HG03460 (cell line): ENCODE measurements at regions not wholly inside any gene's neighbourhood (a gene's known extent, or its start where the extent isn't known, plus 50 kb on each side); places are given as distances from the start of the nearest gene placed in this dataset.

Source experiments
- ATAC-seq: cut with Tn5 transposase; IDR thresholded peaks from one replicate; pipeline ENCODE4 v1.9.1; 2021; ENCODE audit not compliant: unreplicated experiment

DNA sequence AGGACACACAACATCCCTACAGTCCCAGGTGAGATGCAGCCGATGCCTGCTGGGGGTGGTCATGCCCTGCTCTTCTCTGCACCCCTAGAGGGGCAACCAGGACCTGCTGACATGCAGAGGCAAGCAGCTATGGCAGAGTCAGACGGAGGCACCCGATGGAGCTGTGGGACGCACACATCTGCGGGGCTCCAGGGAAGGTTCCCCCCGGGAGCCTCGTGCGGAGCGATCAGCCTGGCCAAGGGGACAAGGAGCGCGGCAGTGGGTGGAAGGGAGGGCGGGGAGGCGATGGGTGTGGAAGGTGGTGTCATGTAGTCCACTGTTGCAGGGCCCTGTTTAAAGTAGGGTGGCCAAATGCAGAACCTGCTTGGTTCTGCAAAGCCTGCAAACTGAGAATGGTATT, 143.0 kb upstream of the AJAP1 start:
- no peak for ATAC-seq

DNA sequence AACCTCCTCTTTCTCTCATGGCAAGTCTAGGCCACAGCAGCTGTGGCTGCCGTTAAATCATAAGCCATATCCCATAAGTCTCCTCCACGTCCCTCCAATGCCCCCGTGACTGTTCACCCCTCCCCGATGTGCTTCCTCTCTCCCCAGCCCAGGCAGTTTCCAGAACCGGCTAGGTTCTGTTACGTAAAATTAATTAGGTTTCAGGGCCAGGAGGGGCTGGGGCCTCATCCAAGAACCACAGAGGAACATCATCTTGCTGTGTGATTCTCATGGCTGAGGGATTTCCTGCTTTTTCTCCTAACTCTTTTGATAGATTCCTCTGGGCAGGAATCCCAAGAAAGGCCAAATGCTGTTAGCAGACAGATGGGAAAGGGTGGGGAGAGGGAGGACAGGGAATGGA, 141.8 kb upstream of the AJAP1 start:
- ATAC-seq = no peak

- ATAC-seq = no peak
Observed at GRCh38 chr1:4513685-4514084, 140.7 kb upstream of the AJAP1 start.

GRCh38 chr1:4515727-4516289, 138.6 kb upstream of the AJAP1 start:
- ATAC-seq = no peak

DNA sequence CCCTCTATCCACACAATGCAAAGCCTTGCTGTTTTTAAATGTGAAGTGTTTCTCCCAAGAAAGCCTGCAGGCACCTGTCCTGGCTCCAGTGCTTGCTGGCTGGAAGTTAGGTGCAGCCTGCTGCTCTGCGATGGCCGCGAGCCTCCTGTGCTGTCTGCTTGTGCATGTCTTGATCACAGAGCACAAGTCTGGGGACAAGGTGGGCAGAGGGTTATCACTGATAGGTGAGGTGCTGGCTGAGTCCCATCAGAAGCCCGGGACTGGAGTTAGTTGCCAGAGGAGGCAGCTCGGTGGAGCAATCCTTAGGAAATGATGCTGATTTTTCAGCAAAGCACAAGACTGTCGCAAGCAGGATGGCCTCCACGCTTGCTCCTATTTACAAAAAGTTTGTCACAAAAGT, 137.8 kb upstream of the AJAP1 start:
- no peak for ATAC-seq

- no peak for ATAC-seq
Observed at GRCh38 chr1:4517186-4517954, 137.0 kb upstream of the AJAP1 start.

- no peak for ATAC-seq
Observed at GRCh38 chr1:4518621-4519020, 135.8 kb upstream of the AJAP1 start.

DNA sequence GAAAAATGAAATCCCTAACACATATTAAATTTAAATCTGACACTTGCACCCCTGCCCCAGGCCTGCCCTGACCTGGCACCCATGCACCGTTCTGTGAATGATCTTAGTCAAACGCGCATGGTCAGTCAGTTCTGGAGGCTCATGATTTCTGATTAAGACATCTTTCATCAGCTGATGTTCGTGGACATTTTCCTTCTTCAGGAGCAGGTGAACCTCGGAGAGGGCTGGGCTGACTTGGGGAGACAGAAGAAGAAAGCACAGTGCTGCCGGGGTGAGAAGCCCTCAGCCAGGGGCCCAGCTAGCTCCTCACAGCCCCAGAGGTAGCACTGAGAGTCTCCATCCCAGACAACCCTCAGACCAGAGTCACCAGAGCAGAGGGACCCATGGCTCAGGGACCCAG, 134.5 kb upstream of the AJAP1 start:
- ATAC-seq = no peak

GRCh38 chr1:4523551-4523950, 130.9 kb upstream of the AJAP1 start:
- ATAC-seq = no peak

DNA sequence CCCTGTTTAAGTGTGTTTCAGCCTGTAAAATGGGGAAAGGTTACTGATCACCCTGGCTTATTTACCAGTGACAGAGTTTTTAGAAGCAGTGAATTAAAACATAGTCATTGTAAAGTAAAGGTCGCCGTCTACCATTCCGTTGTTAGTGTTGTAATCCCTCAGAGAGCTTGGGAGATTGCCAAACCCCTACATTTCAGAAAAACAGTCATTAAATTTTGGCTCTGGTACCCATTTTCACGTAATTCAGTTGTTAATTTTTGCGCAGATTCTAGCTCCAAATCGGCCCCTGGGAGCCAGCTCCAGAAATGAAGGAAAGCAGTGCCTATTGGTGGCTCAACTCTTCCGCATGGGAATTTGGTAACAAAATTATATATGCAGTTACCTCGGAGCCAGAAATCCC, 127.7 kb upstream of the AJAP1 start:
- ATAC-seq = no peak

- ATAC-seq = no peak
Observed at GRCh38 chr1:4527819-4528218, 126.6 kb upstream of the AJAP1 start.

- no peak for ATAC-seq
Observed at GRCh38 chr1:4528590-4528989, 125.8 kb upstream of the AJAP1 start.

- no peak for ATAC-seq
Observed at GRCh38 chr1:4529446-4530165, 124.8 kb upstream of the AJAP1 start.

DNA sequence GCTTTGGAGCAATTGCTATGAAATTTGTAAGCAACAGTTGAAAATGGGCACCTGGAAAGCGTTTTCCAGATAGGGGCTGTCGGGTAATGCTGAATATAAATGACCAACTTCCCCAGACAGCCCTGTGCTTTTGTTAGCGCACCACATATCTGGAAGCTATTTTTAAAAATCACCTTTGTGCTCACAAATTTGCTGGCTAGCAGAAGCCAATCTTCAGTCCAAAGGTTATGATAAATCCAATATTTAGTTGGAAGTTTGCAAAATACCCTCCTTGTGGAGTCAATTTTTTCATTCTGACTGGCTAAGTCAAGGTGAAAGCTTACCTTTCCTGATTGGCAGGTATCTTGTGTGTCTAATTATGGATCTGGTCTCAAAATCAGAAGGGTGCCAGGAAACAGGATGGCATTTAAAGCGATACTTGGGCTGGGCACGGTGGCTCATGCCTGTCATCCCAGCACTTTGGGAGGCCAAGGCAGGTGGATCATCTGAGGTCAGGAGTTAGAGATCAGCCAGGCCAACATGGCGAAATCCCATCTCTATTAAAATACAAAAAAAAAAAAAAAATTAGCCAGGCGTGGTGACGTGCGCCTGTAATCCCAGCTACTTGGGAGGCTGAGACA, 124.1 kb upstream of the AJAP1 start:
- no peak for ATAC-seq

- ATAC-seq = no peak
Observed at GRCh38 chr1:4531842-4532241, 122.6 kb upstream of the AJAP1 start.

GRCh38 chr1:4532656-4533055, 121.8 kb upstream of the AJAP1 start:
- ATAC-seq = no peak

DNA sequence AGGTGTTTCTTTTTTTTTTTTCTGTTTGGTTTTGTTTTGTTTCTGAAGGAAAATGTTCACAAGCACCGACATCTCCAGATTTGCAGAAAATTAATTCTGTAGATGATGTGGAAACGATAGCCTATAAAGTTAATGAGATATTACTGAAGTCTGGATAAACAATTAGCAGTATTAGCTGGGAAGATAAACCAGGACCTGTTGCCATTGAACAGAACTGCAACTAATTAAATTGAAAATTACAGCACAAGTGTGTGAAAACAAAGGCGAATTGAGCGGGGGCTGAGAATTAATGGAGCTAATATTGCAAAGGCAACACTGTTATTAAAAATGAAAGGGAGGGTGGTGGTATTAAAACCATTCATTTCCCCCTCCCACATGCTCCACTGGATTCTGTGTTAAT, 107.5 kb upstream of the AJAP1 start:
- ATAC-seq = no peak

DNA sequence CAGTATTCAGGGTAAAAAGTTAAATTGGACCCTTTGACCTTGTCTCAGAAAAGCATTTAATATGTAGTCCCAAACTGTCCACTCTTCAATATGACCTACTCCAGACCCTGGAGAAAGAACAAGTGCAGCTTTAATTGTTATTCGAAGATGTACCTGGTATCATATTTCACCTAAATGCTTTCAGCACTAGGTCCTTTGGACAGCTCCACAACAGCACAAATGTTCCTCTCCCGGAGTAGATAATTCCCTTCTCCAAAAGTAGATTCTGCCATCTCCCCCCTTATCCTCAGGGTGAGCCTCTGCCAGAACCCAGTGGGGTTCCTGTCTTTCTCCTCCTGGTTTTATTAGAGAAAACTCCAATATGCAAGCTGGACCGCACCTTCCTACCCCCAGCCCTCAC, 104.5 kb upstream of the AJAP1 start:
- no peak for ATAC-seq

GRCh38 chr1:4550941-4551340, 103.5 kb upstream of the AJAP1 start:
- no peak for ATAC-seq

GRCh38 chr1:4551706-4552105, 102.7 kb upstream of the AJAP1 start:
- no peak for ATAC-seq

GRCh38 chr1:4553761-4554160, 100.6 kb upstream of the AJAP1 start:
- ATAC-seq = no peak
